ENCODE measurements at regions not wholly inside any gene's neighbourhood (a gene's known extent, or its start where the extent isn't known, plus 50 kb on each side); places are given as distances from the start of the nearest gene placed in this dataset.

GRCh38 chr6:40258531-40258930 is 324.3 kb upstream of the MOCS1 start:
- H3K27me3 ChIP-seq (ENCODE audit: control insufficient read depth, insufficient read depth, low read length): no peaks in the 10 kb centered on the region
- H3K27ac ChIP-seq (ENCODE audit: low read depth, low read length): no peak overlapping the region
- no peak overlapping the region for H3K4me3 ChIP-seq (ENCODE audit: low read depth, low read length)
- DNase-seq (ENCODE audit: low read depth in 4 of 6, low spot score in 6 of 6): no peak
- H3K9me3 ChIP-seq (ENCODE audit: control insufficient read depth, insufficient read depth, low read length): no peaks in the 10 kb centered on the region
- no peaks in the 10 kb centered on the region for H3K4me1 ChIP-seq (ENCODE audit: control insufficient read depth, insufficient read depth, low read length)
- 66% methylated on average over 5 of the region's 5 CpGs for WGBS (ENCODE audit: insufficient coverage)
- no peaks in the 10 kb centered on the region for H3K36me3 ChIP-seq (ENCODE audit: control insufficient read depth, insufficient read depth, low read length)

- no CpG with 5 or more reads among the region's 1 CpG for WGBS (ENCODE audit: insufficient coverage)
- Histone ChIP-seq H3K36me3 (ENCODE audit: control insufficient read depth, insufficient read depth, low read length) (no peaks in the 10 kb centered on the region), H3K27me3 (ENCODE audit: control insufficient read depth, insufficient read depth, low read length) (no peaks in the 10 kb centered on the region), H3K27ac (ENCODE audit: low read depth, low read length) (no peak overlapping the region), H3K4me3 (ENCODE audit: low read depth, low read length) (no peak overlapping the region), H3K9me3 (ENCODE audit: control insufficient read depth, insufficient read depth, low read length) (no peaks in the 10 kb centered on the region), H3K4me1 (ENCODE audit: control insufficient read depth, insufficient read depth, low read length) (no peaks in the 10 kb centered on the region)
- DNase-seq (ENCODE audit: low read depth in 4 of 6, low spot score in 6 of 6): peak in 2 of 6 donors; percentile 10 to 41
These were observed 322.6 kb upstream of the MOCS1 start for GRCh38 chr6:40256831-40257230.

- no peaks in the 10 kb centered on the region for H3K4me1 ChIP-seq (ENCODE audit: control insufficient read depth, insufficient read depth, low read length)
- DNase-seq (ENCODE audit: low read depth in 4 of 6, low spot score in 6 of 6): no peak
- H3K27ac ChIP-seq (ENCODE audit: low read depth, low read length): no peak overlapping the region
- no CpG with 5 or more reads among the region's 2 CpGs for WGBS (ENCODE audit: insufficient coverage)
- no peaks in the 10 kb centered on the region for H3K27me3 ChIP-seq (ENCODE audit: control insufficient read depth, insufficient read depth, low read length)
- no peak overlapping the region for H3K4me3 ChIP-seq (ENCODE audit: low read depth, low read length)
- H3K36me3 ChIP-seq (ENCODE audit: control insufficient read depth, insufficient read depth, low read length): no peaks in the 10 kb centered on the region
- no peaks in the 10 kb centered on the region for H3K9me3 ChIP-seq (ENCODE audit: control insufficient read depth, insufficient read depth, low read length)
These were observed 322.0 kb upstream of the MOCS1 start for GRCh38 chr6:40256224-40256623.

GRCh38 chr6:40253420-40253819 is 319.2 kb upstream of the MOCS1 start:
- H3K27ac ChIP-seq (ENCODE audit: low read depth, low read length): no peak overlapping the region
- no peaks in the 10 kb centered on the region for H3K4me1 ChIP-seq (ENCODE audit: control insufficient read depth, insufficient read depth, low read length)
- H3K4me3 ChIP-seq (ENCODE audit: low read depth, low read length): no peak overlapping the region
- H3K9me3 ChIP-seq (ENCODE audit: control insufficient read depth, insufficient read depth, low read length): no peaks in the 10 kb centered on the region
- WGBS (ENCODE audit: insufficient coverage): 75% methylated on average over 3 of the region's 3 CpGs
- DNase-seq (ENCODE audit: low read depth in 4 of 6, low spot score in 6 of 6): peak in 1 of 6 donors; percentile 13
- no peaks in the 10 kb centered on the region for H3K27me3 ChIP-seq (ENCODE audit: control insufficient read depth, insufficient read depth, low read length)
- no peaks in the 10 kb centered on the region for H3K36me3 ChIP-seq (ENCODE audit: control insufficient read depth, insufficient read depth, low read length)

GRCh38 chr6:40252531-40253258 is 318.4 kb upstream of the MOCS1 start:
- no peak for DNase-seq (ENCODE audit: low read depth in 4 of 6, low spot score in 6 of 6)
- Histone ChIP-seq H3K9me3 (ENCODE audit: control insufficient read depth, insufficient read depth, low read length) (no peaks in the 10 kb centered on the region), H3K4me1 (ENCODE audit: control insufficient read depth, insufficient read depth, low read length) (no peaks in the 10 kb centered on the region), H3K27me3 (ENCODE audit: control insufficient read depth, insufficient read depth, low read length) (no peaks in the 10 kb centered on the region), H3K4me3 (ENCODE audit: low read depth, low read length) (no peak overlapping the region), H3K27ac (ENCODE audit: low read depth, low read length) (no peak overlapping the region), H3K36me3 (ENCODE audit: control insufficient read depth, insufficient read depth, low read length) (no peaks in the 10 kb centered on the region)
- WGBS (ENCODE audit: insufficient coverage): no CpG with 5 or more reads among the region's 4 CpGs

- Histone ChIP-seq H3K27ac (ENCODE audit: low read depth, low read length) (no peak overlapping the region), H3K9me3 (ENCODE audit: control insufficient read depth, insufficient read depth, low read length) (no peaks in the 10 kb centered on the region), H3K4me1 (ENCODE audit: control insufficient read depth, insufficient read depth, low read length) (no peaks in the 10 kb centered on the region), H3K36me3 (ENCODE audit: control insufficient read depth, insufficient read depth, low read length) (no peaks in the 10 kb centered on the region), H3K4me3 (ENCODE audit: low read depth, low read length) (no peak overlapping the region), H3K27me3 (ENCODE audit: control insufficient read depth, insufficient read depth, low read length) (no peaks in the 10 kb centered on the region)
- WGBS (ENCODE audit: insufficient coverage): 59% methylated on average over 2 of the region's 3 CpGs
- peak in 4 of 6 donors; percentile 18 to 81 (median 52) for DNase-seq (ENCODE audit: low read depth in 4 of 6, low spot score in 6 of 6)
These were observed 317.5 kb upstream of the MOCS1 start for GRCh38 chr6:40251637-40252300.

GRCh38 chr6:40249935-40250334 is 315.7 kb upstream of the MOCS1 start:
- no peaks in the 10 kb centered on the region for H3K36me3 ChIP-seq (ENCODE audit: control insufficient read depth, insufficient read depth, low read length)

GRCh38 chr6:40247516-40248115 is 313.4 kb upstream of the MOCS1 start:
- 83% methylated on average over 2 of the region's 3 CpGs for WGBS (ENCODE audit: insufficient coverage)
- DNase-seq (ENCODE audit: low read depth in 4 of 6, low spot score in 6 of 6): peak in 1 of 6 donors; percentile 56
- no peaks in the 10 kb centered on the region for H3K4me1 ChIP-seq (ENCODE audit: control insufficient read depth, insufficient read depth, low read length)

More at GRCh38 chr6:40249935-40250334, 315.7 kb upstream of the MOCS1 start:
- Histone ChIP-seq H3K27ac (ENCODE audit: low read depth, low read length) (no peak overlapping the region), H3K9me3 (ENCODE audit: control insufficient read depth, insufficient read depth, low read length) (no peaks in the 10 kb centered on the region), H3K27me3 (ENCODE audit: control insufficient read depth, insufficient read depth, low read length) (no peaks in the 10 kb centered on the region), H3K4me3 (ENCODE audit: low read depth, low read length) (no peak overlapping the region), H3K4me1 (ENCODE audit: control insufficient read depth, insufficient read depth, low read length) (no peaks in the 10 kb centered on the region)
- DNase-seq (ENCODE audit: low read depth in 4 of 6, low spot score in 6 of 6): peak in 1 of 6 donors; percentile 5

GRCh38 chr6:40244699-40245098 is 310.4 kb upstream of the MOCS1 start:
- H3K27ac ChIP-seq (ENCODE audit: low read depth, low read length): no peak overlapping the region
- no peak overlapping the region for H3K4me3 ChIP-seq (ENCODE audit: low read depth, low read length)
- H3K27me3 ChIP-seq (ENCODE audit: control insufficient read depth, insufficient read depth, low read length): no peaks in the 10 kb centered on the region
- no CpG with 5 or more reads among the region's 1 CpG for WGBS (ENCODE audit: insufficient coverage)
- no peaks in the 10 kb centered on the region for H3K4me1 ChIP-seq (ENCODE audit: control insufficient read depth, insufficient read depth, low read length)
- H3K36me3 ChIP-seq (ENCODE audit: control insufficient read depth, insufficient read depth, low read length): no peaks in the 10 kb centered on the region
- DNase-seq (ENCODE audit: low read depth in 4 of 6, low spot score in 6 of 6): no peak
- H3K9me3 ChIP-seq (ENCODE audit: control insufficient read depth, insufficient read depth, low read length): no peaks in the 10 kb centered on the region

More at GRCh38 chr6:40247516-40248115, 313.4 kb upstream of the MOCS1 start:
- Histone ChIP-seq H3K9me3 (ENCODE audit: control insufficient read depth, insufficient read depth, low read length) (no peaks in the 10 kb centered on the region), H3K27ac (ENCODE audit: low read depth, low read length) (no peak overlapping the region), H3K27me3 (ENCODE audit: control insufficient read depth, insufficient read depth, low read length) (no peaks in the 10 kb centered on the region), H3K4me3 (ENCODE audit: low read depth, low read length) (no peak overlapping the region), H3K36me3 (ENCODE audit: control insufficient read depth, insufficient read depth, low read length) (no peaks in the 10 kb centered on the region)
